NCI-H460 (cell line): ENCODE measurements at regions not wholly inside any gene's neighbourhood (a gene's known extent, or its start where the extent isn't known, plus 50 kb on each side); places are given as distances from the start of the nearest gene placed in this dataset.
"Not testable (repeated sequence)": the region's sequence is repeated elsewhere in the genome, so short reads cannot be mapped to it uniquely, and the experiment has no call there.

Experiments used
- DNase-seq: peaks from one replicate; pipeline ENCODE4 v3.0.0-alpha.2; 2016; ENCODE audit warnings: low read depth; ENCODE audit errors: extremely low read depth

- no peak for DNase-seq
These were observed 117.6 kb upstream of the CHMP2B start for GRCh38 chr3:87109465-87109864.

GRCh38 chr3:87101861-87102625 lies 111.1 kb upstream of the VGLL3 start:
- DNase-seq: no peak

- not testable (repeated sequence) for DNase-seq
These were observed 106.8 kb upstream of the VGLL3 start for GRCh38 chr3:87097733-87098132.

- no peak for DNase-seq
These were observed 99.7 kb upstream of the VGLL3 start for GRCh38 chr3:87090631-87091030.

GRCh38 chr3:87088993-87089841 lies 98.3 kb upstream of the VGLL3 start:
- no peak for DNase-seq

- DNase-seq: no peak
These were observed 97.6 kb upstream of the VGLL3 start for GRCh38 chr3:87088430-87088992.

- DNase-seq: no peak
These were observed 93.9 kb upstream of the VGLL3 start for GRCh38 chr3:87084868-87085267.

GRCh38 chr3:87082796-87083440 lies 92.0 kb upstream of the VGLL3 start:
- DNase-seq: peak; percentile 28

- no peak for DNase-seq
These were observed 86.4 kb upstream of the VGLL3 start for GRCh38 chr3:87077355-87077754.

GRCh38 chr3:87076946-87077345 lies 86.0 kb upstream of the VGLL3 start:
- no peak for DNase-seq

GRCh38 chr3:87073496-87074145 lies 82.7 kb upstream of the VGLL3 start:
- DNase-seq: no peak

GRCh38 chr3:87072446-87072845 lies 81.5 kb upstream of the VGLL3 start:
- no peak for DNase-seq

GRCh38 chr3:87069971-87070370 lies 79.0 kb upstream of the VGLL3 start:
- DNase-seq: no peak

- no peak for DNase-seq
These were observed 78.1 kb upstream of the VGLL3 start for GRCh38 chr3:87069021-87069420.

GRCh38 chr3:87062685-87063084 lies 71.7 kb upstream of the VGLL3 start:
- DNase-seq: no peak

- no peak for DNase-seq
These were observed 66.5 kb upstream of the VGLL3 start for GRCh38 chr3:87057474-87057873.

- no peak for DNase-seq
These were observed 62.6 kb upstream of the VGLL3 start for GRCh38 chr3:87053553-87053952.

GRCh38 chr3:87052499-87053260 lies 61.7 kb upstream of the VGLL3 start:
- no peak for DNase-seq

- no peak for DNase-seq
These were observed 56.9 kb upstream of the VGLL3 start for GRCh38 chr3:87047852-87048251.

GRCh38 chr3:87046241-87046640 lies 55.3 kb upstream of the VGLL3 start:
- DNase-seq: no peak
